GM12878 (cell line): ENCODE measurements at regions not wholly inside any gene's neighbourhood (a gene's known extent, or its start where the extent isn't known, plus 50 kb on each side); places are given as distances from the start of the nearest gene placed in this dataset.

Source experiments
- ATAC-seq: fragments of 200-7000 bp; cut with Tn5 transposase; 3 replicates; pipeline ENCODE4 v1.9.1; 2020; ENCODE audit warnings: mild to moderate bottlenecking, moderate library complexity
- BruUV-seq: library from RNA; stranded (reverse); fragments of 400-500 nt; replicated peaks from 2 replicates; lab custom pipeline; 2021; lab: Mats Ljungman, UMichigan
- CTCF ChIA-PET: fragments of 300-600 bp; sonication (Branson Sonifier 250); formaldehyde crosslinking; extraction: SDS; loops from one replicate; lab custom pipeline; 2021; ENCODE audit warnings: inconsistent platforms; lab: Yijun Ruan, JAX
- POLR2A ChIA-PET: fragments of 350-600 bp; formaldehyde crosslinking; extraction: SDS; loops from one replicate; lab custom pipeline; 2021; ENCODE audit warnings: inconsistent platforms; lab: Charles Lee
- RAD21 ChIA-PET: fragments of 300-600 bp; sonication (Branson Sonifier 250); formaldehyde crosslinking; loops from one replicate; lab custom pipeline; 2023; ENCODE audit warnings: antibody characterized with exemption; ENCODE audit not compliant: unreplicated experiment; lab: Charles Lee
- SMC1A ChIA-PET: fragments of 300-600 bp; sonication (Branson Sonifier 250); formaldehyde crosslinking; loops from one replicate; lab custom pipeline; 2023; ENCODE audit not compliant: unreplicated experiment, uncharacterized antibody; lab: Charles Lee
- DNase-seq: peaks from one replicate; pipeline ENCODE4 v3.0.0-alpha.2; 2011; ENCODE audit warnings: low read depth, low spot score
- FAIRE-seq: peaks from 3 replicates; lab custom pipeline; 2011; peaks lifted over from hg19 to GRCh38; lab: Jason Lieb, UNC
- H2AFZ ChIP-seq: 2 replicates; pipeline ENCODE4 v1.6.0; 2011; ENCODE audit warnings: low read depth, low read length, control low read depth; ENCODE audit not compliant: control insufficient read depth
- H3K27ac ChIP-seq: 2 replicates; pipeline ENCODE4 v1.5.1; 2011; ENCODE audit warnings: control low read depth; ENCODE audit not compliant: control insufficient read depth, insufficient read depth
- H3K27me3 ChIP-seq, 2 experiments: replicated peaks in 1 of 2; 2 replicates each; pipeline versions ENCODE4 v1.6.0 to v1.6.1; 2011; ENCODE audit warnings: low read length in 1 of 2; ENCODE audit not compliant: control insufficient read depth in 2 of 2, insufficient read depth in 2 of 2
- H3K36me3 ChIP-seq, 2 experiments: 2 replicates each; pipeline ENCODE4 v1.5.1; 2011; ENCODE audit warnings: low read length in 1 of 2; ENCODE audit not compliant: control insufficient read depth in 2 of 2, insufficient read depth in 2 of 2
- H3K4me1 ChIP-seq: 2 replicates; pipeline ENCODE4 v1.6.1; 2011; ENCODE audit warnings: mild to moderate bottlenecking, low read length, moderate library complexity, mixed read lengths; ENCODE audit not compliant: control insufficient read depth, insufficient read depth
- H3K4me2 ChIP-seq: 2 replicates; pipeline ENCODE4 v1.6.0; 2011; ENCODE audit warnings: control low read depth; ENCODE audit not compliant: control insufficient read depth, insufficient read depth
- H3K4me3 ChIP-seq: fragments of 200-600 bp; sonication (generic); 2 replicates; pipeline ENCODE4 v1.5.1; 2016
- H3K79me2 ChIP-seq: 2 replicates; pipeline ENCODE4 v1.6.0; 2011; ENCODE audit warnings: low read length; ENCODE audit not compliant: control insufficient read depth, insufficient read depth
- H3K9ac ChIP-seq: 2 replicates; pipeline ENCODE4 v1.8.0; 2011; ENCODE audit warnings: low read length, control low read depth, mixed read lengths; ENCODE audit not compliant: control insufficient read depth, insufficient read depth
- H3K9me3 ChIP-seq: replicated peaks from 3 replicates; pipeline ENCODE4 v1.5.1; 2011; ENCODE audit warnings: mild to moderate bottlenecking, low read length; ENCODE audit not compliant: control insufficient read depth, insufficient read depth
- H4K20me1 ChIP-seq: 2 replicates; pipeline ENCODE4 v1.6.0; 2011; ENCODE audit not compliant: control insufficient read depth, insufficient read depth
- ASH2L ChIP-seq: fragments of 300-600, 200-600 bp; sonication (generic); IDR thresholded peaks from 2 replicates; pipeline ENCODE4 v1.6.1; 2017; ENCODE audit warnings: low read depth, mild to moderate bottlenecking, borderline replicate concordance
- CBFB ChIP-seq: IDR thresholded peaks from 2 replicates; pipeline ENCODE4 v1.6.1; 2016; ENCODE audit warnings: antibody characterized with exemption, low read depth
- CTCF ChIP-seq, 3 experiments: IDR thresholded peaks in 2 of 3; conservative IDR thresholded peaks in 1 of 3; 2 replicates each; pipeline ENCODE4 v1.5.1; 2011; ENCODE audit warnings: low read depth in 3 of 3, low read length in 3 of 3, mild to moderate bottlenecking in 3 of 3, control low read depth in 2 of 3, moderate library complexity in 2 of 3, inconsistent platforms in 1 of 3, mixed read lengths in 1 of 3; ENCODE audit not compliant: control insufficient read depth in 2 of 3, insufficient read depth in 1 of 3; ENCODE audit errors: extremely low read depth in 1 of 3
- FOS ChIP-seq: IDR thresholded peaks from 3 replicates; pipeline ENCODE4 v1.6.1; 2011; ENCODE audit warnings: borderline replicate concordance; ENCODE audit not compliant: insufficient read length; ENCODE audit errors: extremely low read depth
- FOXM1 ChIP-seq: IDR thresholded peaks from 2 replicates; pipeline ENCODE4 v1.6.1; 2012; ENCODE audit warnings: low read depth, mild to moderate bottlenecking, inconsistent platforms, low read length, moderate library complexity
- KAT2A ChIP-seq: conservative IDR thresholded peaks from 2 replicates; pipeline ENCODE4 v1.6.1; 2011; ENCODE audit warnings: low read depth, low read length; ENCODE audit not compliant: control insufficient read depth
- NFYB ChIP-seq: IDR thresholded peaks from 2 replicates; pipeline ENCODE4 v1.6.1; 2011; ENCODE audit warnings: low read depth, mild to moderate bottlenecking, low read length, improper control_type of control experiment, moderate library complexity; ENCODE audit not compliant: insufficient read depth
- POLR2AphosphoS2 ChIP-seq: IDR thresholded peaks from 2 replicates; pipeline ENCODE4 v1.6.1; 2011; ENCODE audit warnings: low read depth, mild to moderate bottlenecking, low read length, improper control_type of control experiment, moderate library complexity
- RAD51 ChIP-seq: fragments of 450-650 bp; IDR thresholded peaks from 2 replicates; pipeline ENCODE4 v1.6.1; 2016; ENCODE audit warnings: moderate library complexity, mild to moderate bottlenecking, inconsistent platforms
- RBBP5 ChIP-seq: fragments of 200-600 bp; sonication (generic); conservative IDR thresholded peaks from 2 replicates; pipeline ENCODE4 v1.6.1; 2016
- RUNX3 ChIP-seq: IDR thresholded peaks from 2 replicates; pipeline ENCODE4 v1.6.1; 2012; ENCODE audit warnings: low read length, inconsistent platforms
- SMAD5 ChIP-seq: IDR thresholded peaks from 2 replicates; pipeline ENCODE4 v1.6.1; 2016; ENCODE audit warnings: antibody characterized with exemption, low read depth
- TAF1 ChIP-seq: IDR thresholded peaks from 2 replicates; pipeline ENCODE4 v1.6.1; 2011; ENCODE audit warnings: mild to moderate bottlenecking, low read depth, low read length, borderline replicate concordance
- WGBS: methylation state at CpG from one replicate; pipeline ENCODE4 v1.1.6; 2016; ENCODE audit warnings: low lambda C conversion rate; ENCODE audit not compliant: insufficient replicate concordance, insufficient coverage; ENCODE audit errors: missing lambda C conversion rate; 5-methylcytosine and 5-hydroxymethylcytosine counted together
- in situ Hi-C: fragments of 300-500 bp; cut with MboI; formaldehyde crosslinking; loops from 9 replicates; pipeline ENCODE4 v1.14.3; 2018; ENCODE audit warnings: mixed read lengths
- intact Hi-C: fragments of 100-400 bp; cut with micrococcal nuclease; formaldehyde crosslinking; loops from one replicate; pipeline ENCODE4 v1.14.2; 2022; ENCODE audit not compliant: unreplicated experiment
- TF ChIP-seq, protein P1 (sequence below): IDR thresholded peaks from 2 replicates; pipeline ENCODE4 v1.6.1; 2012; ENCODE audit warnings: low read depth, low read length, improper control_type of control experiment
- TF ChIP-seq, protein P2 (sequence below): fragments of 450-650 bp; conservative IDR thresholded peaks from 2 replicates; pipeline ENCODE4 v1.6.1; 2017; ENCODE audit warnings: mild to moderate bottlenecking, moderate library complexity
- TF ChIP-seq, protein P3 (sequence below): fragments of 150-350 bp; IDR thresholded peaks from 2 replicates; pipeline ENCODE4 v1.6.1; 2014; ENCODE audit warnings: mild to moderate bottlenecking, low read depth, low read length

- no peak for FAIRE-seq
- no peaks in the 10 kb centered on the region for H3K36me3 ChIP-seq
- in situ Hi-C loops, result no loop called here
- no peak for ATAC-seq
- intact Hi-C loops, result no loop called here
- no peaks in the 10 kb centered on the region for H3K4me1 ChIP-seq
- CTCF ChIA-PET, result no interaction called here
- H4K20me1 ChIP-seq, result no peaks in the 10 kb centered on the region
- POLR2A ChIA-PET, result no interaction called here
- no peak overlapping the region for H2AFZ ChIP-seq
- H3K9ac ChIP-seq, result no peak overlapping the region
- no peak for DNase-seq
- WGBS, result 48% methylated on average over 12 of the region's 12 CpGs
- no peaks in the 10 kb centered on the region for H3K79me2 ChIP-seq
- SMC1A ChIA-PET, result no interaction called here
- H3K4me3 ChIP-seq, result no peak overlapping the region
- no peaks in the 10 kb centered on the region for H3K27me3 ChIP-seq
- no peaks in the 10 kb centered on the region for H3K9me3 ChIP-seq
- H3K4me2 ChIP-seq, result no peak overlapping the region
- H3K27ac ChIP-seq, result no peak overlapping the region
- RAD21 ChIA-PET, result no interaction called here
- no TSS peak for BruUV-seq
- TF ChIP-seq, protein P1, sequence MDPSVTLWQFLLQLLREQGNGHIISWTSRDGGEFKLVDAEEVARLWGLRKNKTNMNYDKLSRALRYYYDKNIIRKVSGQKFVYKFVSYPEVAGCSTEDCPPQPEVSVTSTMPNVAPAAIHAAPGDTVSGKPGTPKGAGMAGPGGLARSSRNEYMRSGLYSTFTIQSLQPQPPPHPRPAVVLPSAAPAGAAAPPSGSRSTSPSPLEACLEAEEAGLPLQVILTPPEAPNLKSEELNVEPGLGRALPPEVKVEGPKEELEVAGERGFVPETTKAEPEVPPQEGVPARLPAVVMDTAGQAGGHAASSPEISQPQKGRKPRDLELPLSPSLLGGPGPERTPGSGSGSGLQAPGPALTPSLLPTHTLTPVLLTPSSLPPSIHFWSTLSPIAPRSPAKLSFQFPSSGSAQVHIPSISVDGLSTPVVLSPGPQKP, result no peak
- TF ChIP-seq RAD51 (no peak), RUNX3 (no peak), FOS (no peak), CTCF (IDR thresholded peaks at IDR 0.05 in 2 of 3, conservative IDR thresholded peaks at IDR 0.05 in 1 of 3; ENCODE audit: control insufficient read depth in 2 of 3, extremely low read depth in 1 of 3, insufficient read depth in 1 of 3, low read depth in 3 of 3, low read length in 3 of 3) (no peak), POLR2AphosphoS2 (no peak), SMAD5 (no peak), TAF1 (no peak), RBBP5 (no peak), ASH2L (no peak), KAT2A (no peak), FOXM1 (no peak), CBFB (no peak), NFYB (no peak)
- TF ChIP-seq, protein P2, sequence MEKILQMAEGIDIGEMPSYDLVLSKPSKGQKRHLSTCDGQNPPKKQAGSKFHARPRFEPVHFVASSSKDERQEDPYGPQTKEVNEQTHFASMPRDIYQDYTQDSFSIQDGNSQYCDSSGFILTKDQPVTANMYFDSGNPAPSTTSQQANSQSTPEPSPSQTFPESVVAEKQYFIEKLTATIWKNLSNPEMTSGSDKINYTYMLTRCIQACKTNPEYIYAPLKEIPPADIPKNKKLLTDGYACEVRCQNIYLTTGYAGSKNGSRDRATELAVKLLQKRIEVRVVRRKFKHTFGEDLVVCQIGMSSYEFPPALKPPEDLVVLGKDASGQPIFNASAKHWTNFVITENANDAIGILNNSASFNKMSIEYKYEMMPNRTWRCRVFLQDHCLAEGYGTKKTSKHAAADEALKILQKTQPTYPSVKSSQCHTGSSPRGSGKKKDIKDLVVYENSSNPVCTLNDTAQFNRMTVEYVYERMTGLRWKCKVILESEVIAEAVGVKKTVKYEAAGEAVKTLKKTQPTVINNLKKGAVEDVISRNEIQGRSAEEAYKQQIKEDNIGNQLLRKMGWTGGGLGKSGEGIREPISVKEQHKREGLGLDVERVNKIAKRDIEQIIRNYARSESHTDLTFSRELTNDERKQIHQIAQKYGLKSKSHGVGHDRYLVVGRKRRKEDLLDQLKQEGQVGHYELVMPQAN, result no peak
- TF ChIP-seq, protein P3, sequence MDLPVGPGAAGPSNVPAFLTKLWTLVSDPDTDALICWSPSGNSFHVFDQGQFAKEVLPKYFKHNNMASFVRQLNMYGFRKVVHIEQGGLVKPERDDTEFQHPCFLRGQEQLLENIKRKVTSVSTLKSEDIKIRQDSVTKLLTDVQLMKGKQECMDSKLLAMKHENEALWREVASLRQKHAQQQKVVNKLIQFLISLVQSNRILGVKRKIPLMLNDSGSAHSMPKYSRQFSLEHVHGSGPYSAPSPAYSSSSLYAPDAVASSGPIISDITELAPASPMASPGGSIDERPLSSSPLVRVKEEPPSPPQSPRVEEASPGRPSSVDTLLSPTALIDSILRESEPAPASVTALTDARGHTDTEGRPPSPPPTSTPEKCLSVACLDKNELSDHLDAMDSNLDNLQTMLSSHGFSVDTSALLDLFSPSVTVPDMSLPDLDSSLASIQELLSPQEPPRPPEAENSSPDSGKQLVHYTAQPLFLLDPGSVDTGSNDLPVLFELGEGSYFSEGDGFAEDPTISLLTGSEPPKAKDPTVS, result no peak
Measured at GRCh38 chr11:71184421-71185210, 67.8 kb downstream of the SHANK2 start.
